Colonic mucosa (tissue), 4 donors: ENCODE measurements at regions not wholly inside any gene's neighbourhood (a gene's known extent, or its start where the extent isn't known, plus 50 kb on each side); places are given as distances from the start of the nearest gene placed in this dataset.
"Not testable (repeated sequence)": the region's sequence is repeated elsewhere in the genome, so short reads cannot be mapped to it uniquely, and the experiment has no call there.

Experiments used
- DNase-seq: peaks from one replicate; pipeline ENCODE4 v3.0.0-alpha.2; 2020
- H3K27ac ChIP-seq: fragments of 200-600 bp; one replicate; pipeline ENCODE4 v1.8.0; 2021
- H3K27me3 ChIP-seq: fragments of 200-600 bp; one replicate; pipeline ENCODE4 v1.8.0; 2021
- H3K36me3 ChIP-seq: fragments of 200-600 bp; one replicate; pipeline ENCODE4 v1.8.0; 2021
- H3K4me1 ChIP-seq: fragments of 200-600 bp; one replicate; pipeline ENCODE4 v1.8.0; 2021; ENCODE audit warnings: mild to moderate bottlenecking
- H3K4me3 ChIP-seq: fragments of 200-600 bp; one replicate; pipeline ENCODE4 v1.8.0; 2021
- H3K9ac ChIP-seq, 2 donors: one replicate each; pipeline ENCODE4 v1.7.0; 2013; ENCODE audit warnings: control low read depth in 2 of 2, low read depth in 2 of 2, low read length in 2 of 2
- H3K9me3 ChIP-seq: fragments of 200-600 bp; one replicate; pipeline ENCODE4 v1.8.0; 2021
- intact Hi-C: fragments of 100-400 bp; cut with DNase I; formaldehyde crosslinking; loops from one replicate; pipeline ENCODE4 v1.14.1; 2022
- TF ChIP-seq, protein P1 (sequence below): fragments of 200-600 bp; IDR thresholded peaks from one replicate; pipeline ENCODE4 v1.8.0; 2022; ENCODE audit warnings: antibody characterized with exemption, mild to moderate bottlenecking
- donor health status: healthy.
- donor health status: DM: no; HTN: no; CAD: no.
- donor health status: DM: no; HTN: no; CAD: no.

DNA sequence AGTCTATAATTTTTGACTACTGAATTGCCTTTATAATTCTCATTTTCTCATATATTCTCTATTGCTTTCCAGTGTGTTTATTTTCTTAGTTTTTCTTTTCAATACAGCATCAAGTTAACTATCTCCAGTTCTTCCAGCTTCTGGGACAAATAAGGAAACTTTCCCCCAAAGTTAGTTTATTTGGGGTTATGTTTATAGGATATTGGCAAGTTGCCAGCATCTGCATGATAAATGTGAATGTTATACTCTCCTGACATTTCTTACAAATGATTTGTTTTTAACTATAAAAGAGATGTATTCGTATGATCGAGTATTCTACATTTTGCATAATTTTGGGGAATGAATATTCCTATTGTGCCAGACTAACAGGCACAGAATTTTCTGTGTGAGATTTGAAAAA lies 140.6 kb upstream of the KCNJ3 start:
- Histone ChIP-seq H3K4me3 (no peak overlapping the region), H3K27me3 (no peaks in the 10 kb centered on the region), H3K27ac (no peak overlapping the region), H3K9me3 (no peaks in the 10 kb centered on the region), H3K4me1 (no peaks in the 10 kb centered on the region), H3K36me3 (no peaks in the 10 kb centered on the region), H3K9ac (no peak overlapping the region)
- DNase-seq, result no peak
- TF ChIP-seq, protein P1, sequence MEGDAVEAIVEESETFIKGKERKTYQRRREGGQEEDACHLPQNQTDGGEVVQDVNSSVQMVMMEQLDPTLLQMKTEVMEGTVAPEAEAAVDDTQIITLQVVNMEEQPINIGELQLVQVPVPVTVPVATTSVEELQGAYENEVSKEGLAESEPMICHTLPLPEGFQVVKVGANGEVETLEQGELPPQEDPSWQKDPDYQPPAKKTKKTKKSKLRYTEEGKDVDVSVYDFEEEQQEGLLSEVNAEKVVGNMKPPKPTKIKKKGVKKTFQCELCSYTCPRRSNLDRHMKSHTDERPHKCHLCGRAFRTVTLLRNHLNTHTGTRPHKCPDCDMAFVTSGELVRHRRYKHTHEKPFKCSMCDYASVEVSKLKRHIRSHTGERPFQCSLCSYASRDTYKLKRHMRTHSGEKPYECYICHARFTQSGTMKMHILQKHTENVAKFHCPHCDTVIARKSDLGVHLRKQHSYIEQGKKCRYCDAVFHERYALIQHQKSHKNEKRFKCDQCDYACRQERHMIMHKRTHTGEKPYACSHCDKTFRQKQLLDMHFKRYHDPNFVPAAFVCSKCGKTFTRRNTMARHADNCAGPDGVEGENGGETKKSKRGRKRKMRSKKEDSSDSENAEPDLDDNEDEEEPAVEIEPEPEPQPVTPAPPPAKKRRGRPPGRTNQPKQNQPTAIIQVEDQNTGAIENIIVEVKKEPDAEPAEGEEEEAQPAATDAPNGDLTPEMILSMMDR, result no peak
- intact Hi-C loops, result no loop called here

DNA sequence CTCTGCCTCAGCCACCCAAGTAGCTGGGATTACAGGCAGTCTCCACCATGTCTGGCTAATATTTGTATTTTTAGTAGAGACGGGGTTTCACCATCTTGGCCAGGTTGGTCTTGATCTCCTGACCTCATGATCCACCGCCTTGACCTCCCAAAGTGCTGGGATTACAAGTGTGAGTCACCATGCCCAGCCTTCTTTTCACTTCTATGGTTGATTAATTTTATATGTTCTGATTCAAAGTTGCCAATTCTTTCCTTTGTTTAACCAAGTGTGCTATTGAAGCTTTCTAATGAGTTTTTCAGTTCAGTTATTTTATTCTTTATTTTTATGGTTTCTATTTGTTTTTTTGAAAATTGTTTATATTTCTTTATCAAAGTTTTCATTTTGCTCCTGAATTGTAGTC lies 133.1 kb upstream of the KCNJ3 start:
- intact Hi-C loops, result no loop called here
- TF ChIP-seq, protein P1, result no peak
- H3K27me3 ChIP-seq, result no peaks in the 10 kb centered on the region
- DNase-seq, result no peak
- H3K27ac ChIP-seq, result no peak overlapping the region
- H3K9me3 ChIP-seq, result no peaks in the 10 kb centered on the region
- H3K36me3 ChIP-seq, result no peaks in the 10 kb centered on the region
- H3K4me3 ChIP-seq, result no peak overlapping the region
- no peaks in the 10 kb centered on the region for H3K4me1 ChIP-seq
- no peak overlapping the region for H3K9ac ChIP-seq

DNA sequence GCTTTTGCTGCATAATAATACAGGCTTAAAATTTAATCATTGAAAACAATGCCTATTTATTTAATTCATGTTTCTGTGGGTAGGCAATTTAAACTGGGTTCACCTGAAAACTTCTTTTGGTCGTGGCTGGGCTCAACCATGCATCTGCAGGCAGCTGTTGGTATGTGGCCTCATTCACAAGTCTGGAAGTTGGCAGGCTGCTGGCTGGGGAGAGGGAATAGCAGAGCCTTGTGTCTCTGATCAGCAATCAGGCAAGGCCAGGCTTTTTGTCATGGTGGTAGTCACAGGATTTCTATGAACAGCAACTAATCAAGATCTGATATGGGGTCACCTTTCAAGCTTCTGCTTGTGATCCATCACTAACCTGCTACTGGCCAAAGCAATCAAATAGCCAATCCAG lies 130.1 kb upstream of the KCNJ3 start:
- no peak for DNase-seq
- intact Hi-C loops, result no loop called here
- Histone ChIP-seq H3K9ac (no peak overlapping the region), H3K9me3 (no peaks in the 10 kb centered on the region), H3K27me3 (no peaks in the 10 kb centered on the region), H3K36me3 (no peaks in the 10 kb centered on the region), H3K4me1 (no peaks in the 10 kb centered on the region), H3K27ac (no peak overlapping the region), H3K4me3 (no peak overlapping the region)
- TF ChIP-seq, protein P1, result no peak

DNA sequence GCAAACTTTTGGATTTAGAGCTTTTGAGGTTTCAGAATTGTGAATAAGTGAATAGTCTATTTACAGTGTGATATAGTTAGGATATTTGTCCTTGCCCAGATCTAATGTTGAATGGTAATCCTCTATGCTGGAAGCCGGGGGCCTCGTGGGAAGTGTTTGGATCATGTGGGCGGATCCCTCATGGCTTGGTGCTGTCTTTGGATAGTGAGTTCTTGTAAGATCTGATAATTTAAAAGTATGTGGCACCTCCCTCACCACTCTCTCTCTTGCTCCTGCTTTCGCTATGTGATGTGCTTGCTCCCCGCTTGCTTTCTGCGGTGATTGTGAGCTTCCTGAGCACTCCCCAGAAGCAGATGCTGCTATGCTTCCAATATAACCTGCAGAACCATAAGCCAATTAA lies 128.0 kb upstream of the KCNJ3 start:
- H3K4me3 ChIP-seq, result no peak overlapping the region
- no peaks in the 10 kb centered on the region for H3K9me3 ChIP-seq
- no peak overlapping the region for H3K9ac ChIP-seq
- no peaks in the 10 kb centered on the region for H3K36me3 ChIP-seq
- TF ChIP-seq, protein P1, result no peak
- DNase-seq, result no peak
- no peak overlapping the region for H3K27ac ChIP-seq
- H3K4me1 ChIP-seq, result no peaks in the 10 kb centered on the region
- no peaks in the 10 kb centered on the region for H3K27me3 ChIP-seq
- intact Hi-C loops, result no loop called here

DNA sequence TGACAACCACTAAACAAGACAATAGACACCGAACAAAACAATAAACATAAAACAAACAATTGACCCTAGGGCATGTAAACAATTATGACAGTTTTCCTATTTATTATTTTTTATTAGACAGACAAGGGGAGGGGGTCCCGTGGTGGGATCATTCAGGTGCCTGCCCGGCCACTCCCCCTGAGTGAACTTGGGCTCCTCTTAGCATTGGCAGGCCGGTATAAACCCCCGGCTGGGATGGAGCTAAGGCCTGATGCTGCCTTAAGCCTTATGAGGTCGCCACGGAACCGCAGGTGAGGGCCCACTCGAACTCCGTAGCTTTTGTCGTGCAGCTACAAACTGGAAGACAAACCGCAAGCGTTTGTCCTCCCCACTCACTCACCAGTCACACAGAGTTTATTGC lies 121.8 kb upstream of the KCNJ3 start:
- H3K9ac ChIP-seq, H3K27ac ChIP-seq, H3K27me3 ChIP-seq, H3K9me3 ChIP-seq, intact Hi-C loops, H3K4me1 ChIP-seq, DNase-seq, H3K36me3 ChIP-seq, H3K4me3 ChIP-seq: not testable (repeated sequence)

DNA sequence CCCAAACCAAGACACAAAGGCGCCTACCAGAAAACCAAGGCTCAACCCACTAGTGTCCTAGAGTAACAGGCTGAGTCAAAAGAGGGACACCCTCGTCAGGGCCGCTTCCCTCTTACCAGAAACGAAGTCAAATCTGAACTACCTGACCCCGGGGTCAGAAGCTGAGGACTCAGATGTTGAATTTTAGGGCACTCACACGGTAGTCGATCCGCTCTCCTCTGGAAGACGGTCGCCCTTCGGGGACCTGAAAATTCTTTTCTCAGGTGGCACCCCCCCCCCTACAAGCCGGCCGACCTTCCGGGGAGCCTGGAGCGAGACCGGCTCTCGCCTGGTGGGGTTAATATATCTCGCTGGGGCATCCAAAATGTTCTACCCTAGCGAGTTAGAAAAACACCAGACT lies 121.1 kb upstream of the KCNJ3 start:
- TF ChIP-seq, protein P1, result no peak
- Histone ChIP-seq H3K27ac (no peak overlapping the region), H3K9me3 (no peaks in the 10 kb centered on the region), H3K36me3 (no peaks in the 10 kb centered on the region), H3K9ac (no peak overlapping the region), H3K4me3 (no peak overlapping the region), H3K27me3 (no peaks in the 10 kb centered on the region), H3K4me1 (no peaks in the 10 kb centered on the region)
- DNase-seq, result no peak
- intact Hi-C loops, result no loop called here
